ENCODE measurements at regions not wholly inside any gene's neighbourhood (a gene's known extent, or its start where the extent isn't known, plus 50 kb on each side); places are given as distances from the start of the nearest gene placed in this dataset.

DNA sequence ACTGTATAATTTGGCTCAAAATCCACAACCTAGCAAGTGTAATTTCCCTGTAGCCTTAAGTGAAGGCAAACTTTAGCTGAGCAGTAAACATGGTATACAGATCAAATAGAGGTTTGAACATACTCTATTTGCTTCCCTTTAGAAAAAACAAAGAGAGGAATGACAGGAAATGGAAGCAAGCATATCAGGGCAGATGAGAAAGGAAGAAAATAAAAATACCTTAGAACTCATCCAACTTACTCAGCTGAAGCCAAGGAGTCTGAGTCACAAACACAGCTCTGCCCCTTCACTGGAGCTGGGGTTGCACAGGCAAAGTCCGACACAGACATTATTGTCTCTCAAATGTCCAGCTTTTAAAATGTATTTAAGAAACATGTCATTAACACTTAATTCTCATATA lies 379.9 kb upstream of the IRAK1BP1 start:
- Histone ChIP-seq H3K4me1 (ENCODE audit: control insufficient read depth, insufficient read depth, low read length) (no peaks in the 10 kb centered on the region), H3K9me3 (replicated peaks; ENCODE audit: control insufficient read depth, low read depth, low read length) (no peaks in the 10 kb centered on the region), H3K27ac (ENCODE audit: low read length) (no peak overlapping the region), H3K36me3 (ENCODE audit: control insufficient read depth, insufficient read depth, low read length) (no peaks in the 10 kb centered on the region), H3K27me3 (ENCODE audit: control insufficient read depth, insufficient read depth, low read length) (no peaks in the 10 kb centered on the region), H3K4me3 (ENCODE audit: low read length) (no peak overlapping the region)
- no CpG with 5 or more reads among the region's 1 CpG for WGBS (ENCODE audit: insufficient coverage)
- DNase-seq = no peak

DNA sequence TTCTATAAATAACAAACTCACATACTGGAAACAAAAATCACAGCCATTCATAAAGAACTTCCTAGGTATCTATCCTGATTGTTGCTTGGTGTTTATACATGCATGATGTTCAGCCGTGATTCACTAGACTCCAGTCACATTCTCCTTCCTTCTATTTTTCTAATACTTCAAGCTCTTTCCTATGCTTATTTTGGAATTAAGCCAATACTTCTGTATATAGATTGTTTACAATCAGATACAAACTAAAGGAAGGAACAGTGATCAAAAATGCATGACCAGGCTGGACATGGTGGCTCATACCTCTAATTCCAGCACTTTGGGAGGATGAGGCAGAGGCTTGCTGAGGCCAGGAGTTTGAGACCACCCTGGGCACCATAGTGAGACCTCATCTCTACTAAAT lies 377.5 kb upstream of the IRAK1BP1 start:
- no peaks in the 10 kb centered on the region for H3K27me3 ChIP-seq (ENCODE audit: control insufficient read depth, insufficient read depth, low read length)
- no peaks in the 10 kb centered on the region for H3K9me3 ChIP-seq (replicated peaks; ENCODE audit: control insufficient read depth, low read depth, low read length)
- no CpG with 5 or more reads among the region's 1 CpG for WGBS (ENCODE audit: insufficient coverage)
- no peak overlapping the region for H3K4me3 ChIP-seq (ENCODE audit: low read length)
- H3K4me1 ChIP-seq (ENCODE audit: control insufficient read depth, insufficient read depth, low read length) = no peaks in the 10 kb centered on the region
- no peak for DNase-seq
- no peaks in the 10 kb centered on the region for H3K36me3 ChIP-seq (ENCODE audit: control insufficient read depth, insufficient read depth, low read length)
- no peak overlapping the region for H3K27ac ChIP-seq (ENCODE audit: low read length)

DNA sequence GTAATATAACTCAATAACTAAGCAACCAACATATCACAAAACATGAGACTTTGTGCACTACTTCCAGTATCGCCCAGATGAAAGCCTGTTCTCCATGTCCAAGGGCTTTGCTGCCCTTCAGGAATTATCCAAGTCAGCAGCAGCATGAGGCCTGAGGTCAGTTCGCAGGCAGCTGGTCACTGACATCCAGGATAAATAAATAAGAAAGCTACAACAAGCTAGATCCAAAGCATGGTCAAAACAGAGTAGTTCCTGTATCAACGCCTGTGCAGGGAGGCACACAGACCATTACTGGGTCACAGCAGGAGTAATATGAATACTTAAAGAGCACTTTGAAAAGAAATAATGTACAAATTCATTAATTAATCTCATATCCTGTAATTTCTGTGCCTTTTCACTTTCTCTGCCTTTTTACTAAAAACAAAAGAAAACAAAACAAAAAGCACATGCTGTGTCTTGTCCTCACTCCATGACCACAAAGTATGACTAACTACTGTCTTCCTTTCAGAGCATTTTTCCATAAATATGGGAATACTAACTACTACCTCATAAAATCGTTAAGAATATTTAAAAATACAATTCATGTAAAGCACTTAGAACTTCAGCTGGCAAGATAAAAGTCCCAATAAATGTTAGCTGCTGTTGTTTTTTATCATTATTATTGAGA lies 374.9 kb upstream of the IRAK1BP1 start:
- Histone ChIP-seq H3K36me3 (ENCODE audit: control insufficient read depth, insufficient read depth, low read length) (no peaks in the 10 kb centered on the region), H3K27me3 (ENCODE audit: control insufficient read depth, insufficient read depth, low read length) (no peaks in the 10 kb centered on the region), H3K4me1 (ENCODE audit: control insufficient read depth, insufficient read depth, low read length) (no peaks in the 10 kb centered on the region), H3K27ac (ENCODE audit: low read length) (no peak overlapping the region), H3K4me3 (ENCODE audit: low read length) (no peak overlapping the region), H3K9me3 (replicated peaks; ENCODE audit: control insufficient read depth, low read depth, low read length) (no peaks in the 10 kb centered on the region)
- 44% methylated on average over 2 of the region's 4 CpGs for WGBS (ENCODE audit: insufficient coverage)
- no peak for DNase-seq

DNA sequence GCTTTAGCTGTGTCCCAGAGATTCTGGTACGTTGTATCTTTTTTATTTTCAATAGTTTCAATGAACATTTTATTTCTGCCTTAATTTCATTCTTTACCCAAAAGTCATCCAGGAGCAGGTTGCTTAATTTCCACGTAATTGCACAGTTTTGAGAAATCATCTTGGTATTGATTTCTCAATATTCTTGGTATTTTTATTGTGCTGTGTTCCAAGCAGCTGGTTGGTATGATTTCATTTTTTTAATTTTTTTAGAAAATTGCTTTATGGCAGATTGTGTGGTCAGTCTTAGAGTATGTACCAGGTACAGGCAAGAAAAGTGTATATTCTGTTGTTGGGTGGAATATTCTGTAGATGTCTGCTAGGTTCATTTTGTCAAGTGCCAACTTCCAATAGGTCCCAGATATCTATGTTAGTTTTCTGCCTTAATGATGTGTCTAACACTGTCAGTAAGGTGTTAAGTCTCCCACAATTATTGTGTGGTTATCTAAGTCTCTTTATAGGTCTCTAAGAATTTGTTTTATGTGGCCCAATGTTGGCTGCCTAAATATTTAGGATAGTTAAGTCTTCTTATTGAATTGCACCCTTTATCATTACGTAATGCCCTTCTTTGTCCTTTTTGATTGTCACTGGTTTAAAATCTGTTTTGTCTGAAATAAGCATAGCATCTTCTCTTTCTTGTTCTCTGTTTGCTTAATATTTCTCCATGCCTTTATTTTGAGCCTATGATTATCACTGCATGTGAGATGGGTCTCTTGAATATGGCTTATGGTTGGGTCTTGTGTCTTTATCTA lies 366.9 kb upstream of the IRAK1BP1 start:
- no peak overlapping the region for H3K4me3 ChIP-seq (ENCODE audit: low read length)
- no peak for DNase-seq
- no CpG with 5 or more reads among the region's 3 CpGs for WGBS (ENCODE audit: insufficient coverage)
- H3K4me1 ChIP-seq (ENCODE audit: control insufficient read depth, insufficient read depth, low read length) = no peaks in the 10 kb centered on the region
- H3K9me3 ChIP-seq (replicated peaks; ENCODE audit: control insufficient read depth, low read depth, low read length) = peaks cover 2% of the 10 kb centered on the region
- no peaks in the 10 kb centered on the region for H3K27me3 ChIP-seq (ENCODE audit: control insufficient read depth, insufficient read depth, low read length)
- no peaks in the 10 kb centered on the region for H3K36me3 ChIP-seq (ENCODE audit: control insufficient read depth, insufficient read depth, low read length)
- H3K27ac ChIP-seq (ENCODE audit: low read length) = no peak overlapping the region

DNA sequence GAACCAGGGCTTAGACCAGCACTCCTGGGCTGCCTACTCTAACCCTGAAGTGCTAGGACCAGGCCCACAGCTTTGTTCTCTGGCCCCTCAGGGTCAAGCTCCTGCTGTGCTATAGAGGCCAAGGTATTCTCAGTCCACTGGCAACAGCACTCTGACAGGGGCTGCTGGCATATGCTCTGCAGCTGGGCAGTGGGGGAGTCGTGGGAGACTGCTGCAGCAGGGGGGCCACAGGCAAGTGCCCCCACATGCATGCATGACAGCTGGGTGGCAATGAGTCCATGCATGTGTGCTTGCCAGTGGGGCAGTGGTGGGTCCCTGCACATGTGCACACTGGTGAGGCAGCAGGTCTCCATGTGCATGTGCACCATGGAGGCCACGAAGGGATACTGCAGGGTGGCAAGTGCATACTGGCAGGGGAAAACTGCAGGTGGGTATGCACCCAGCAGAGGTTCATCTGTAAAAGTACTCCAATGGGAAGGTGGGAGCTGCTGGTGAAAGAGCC lies 364.9 kb upstream of the IRAK1BP1 start:
- Histone ChIP-seq H3K4me1 (ENCODE audit: control insufficient read depth, insufficient read depth, low read length) (no peaks in the 10 kb centered on the region), H3K4me3 (ENCODE audit: low read length) (no peak overlapping the region), H3K9me3 (replicated peaks; ENCODE audit: control insufficient read depth, low read depth, low read length) (peaks cover 2% of the 10 kb centered on the region), H3K36me3 (ENCODE audit: control insufficient read depth, insufficient read depth, low read length) (no peaks in the 10 kb centered on the region), H3K27ac (ENCODE audit: low read length) (no peak overlapping the region), H3K27me3 (ENCODE audit: control insufficient read depth, insufficient read depth, low read length) (no peaks in the 10 kb centered on the region)
- no peak for DNase-seq
- 70% methylated on average over 2 of the region's 2 CpGs for WGBS (ENCODE audit: insufficient coverage)

DNA sequence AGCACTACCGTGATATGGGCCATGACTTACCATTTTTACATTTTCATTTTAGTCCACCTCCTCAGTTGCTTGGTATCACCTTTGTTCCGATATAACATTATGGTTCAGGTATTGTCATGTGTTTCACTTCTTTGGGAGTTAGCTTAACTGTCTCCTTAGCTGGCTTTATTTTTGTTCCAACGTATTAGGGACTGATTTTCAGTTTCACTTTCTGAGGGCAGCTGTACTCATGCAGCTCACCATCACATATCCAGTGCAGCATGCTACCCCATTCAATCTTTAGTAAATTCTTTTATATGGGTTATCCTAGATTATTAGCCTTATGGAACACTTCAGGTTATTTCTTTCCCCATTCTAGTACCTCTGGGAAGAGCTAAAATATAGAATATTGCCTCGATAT lies 362.2 kb upstream of the IRAK1BP1 start:
- Histone ChIP-seq H3K36me3 (ENCODE audit: control insufficient read depth, insufficient read depth, low read length) (no peaks in the 10 kb centered on the region), H3K27ac (ENCODE audit: low read length) (no peak overlapping the region), H3K4me1 (ENCODE audit: control insufficient read depth, insufficient read depth, low read length) (no peaks in the 10 kb centered on the region), H3K4me3 (ENCODE audit: low read length) (no peak overlapping the region), H3K27me3 (ENCODE audit: control insufficient read depth, insufficient read depth, low read length) (no peaks in the 10 kb centered on the region), H3K9me3 (replicated peaks; ENCODE audit: control insufficient read depth, low read depth, low read length) (peaks cover 2% of the 10 kb centered on the region)
- no peak for DNase-seq
- WGBS (ENCODE audit: insufficient coverage) = no CpG with 5 or more reads among the region's 4 CpGs

DNA sequence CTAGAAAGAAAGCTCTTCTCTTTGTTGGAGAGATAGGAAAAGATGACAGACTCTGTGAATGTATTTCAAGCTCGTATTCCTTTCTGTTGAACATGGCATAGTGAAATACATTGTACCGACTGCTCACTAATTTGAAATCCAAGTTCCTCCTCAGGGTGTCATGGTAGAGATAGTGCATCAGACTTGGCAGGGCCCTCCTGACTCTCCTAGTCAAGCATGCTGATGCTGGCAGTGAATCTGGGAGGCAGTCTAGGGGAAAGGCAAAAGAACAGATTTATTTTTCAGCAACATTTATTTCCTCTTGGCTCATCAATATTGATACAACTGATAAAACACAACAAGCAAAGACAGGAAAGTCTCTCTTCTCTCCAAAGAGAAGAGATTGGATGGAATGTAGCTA lies 356.3 kb upstream of the IRAK1BP1 start:
- Histone ChIP-seq H3K9me3 (replicated peaks; ENCODE audit: control insufficient read depth, low read depth, low read length) (no peaks in the 10 kb centered on the region), H3K27me3 (ENCODE audit: control insufficient read depth, insufficient read depth, low read length) (no peaks in the 10 kb centered on the region), H3K4me1 (ENCODE audit: control insufficient read depth, insufficient read depth, low read length) (no peaks in the 10 kb centered on the region), H3K27ac (ENCODE audit: low read length) (no peak overlapping the region), H3K4me3 (ENCODE audit: low read length) (no peak overlapping the region), H3K36me3 (ENCODE audit: control insufficient read depth, insufficient read depth, low read length) (no peaks in the 10 kb centered on the region)
- no CpG with 5 or more reads among the region's 2 CpGs for WGBS (ENCODE audit: insufficient coverage)
- DNase-seq = peak; percentile 17

DNA sequence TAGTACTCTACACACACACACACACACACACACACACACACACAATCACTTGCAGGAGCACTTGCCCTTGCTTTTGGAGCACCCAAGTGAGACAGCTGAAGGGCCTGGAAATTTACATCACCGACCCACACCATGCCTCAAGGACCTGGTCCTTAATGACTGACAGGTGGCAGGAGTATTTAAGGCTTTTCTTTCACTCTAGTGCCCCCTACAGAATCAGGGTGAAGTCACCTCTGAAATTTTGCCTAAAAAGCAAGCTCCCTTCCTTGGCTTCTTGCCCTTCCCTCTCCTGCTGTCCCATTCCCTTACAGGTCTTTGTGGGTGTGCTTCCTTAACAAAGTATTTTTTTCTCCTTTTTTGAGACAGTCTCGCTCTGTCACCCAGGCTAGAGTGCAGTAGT lies 353.5 kb upstream of the IRAK1BP1 start:
- 20% methylated on average over 1 of the region's 2 CpGs for WGBS (ENCODE audit: insufficient coverage)
- Histone ChIP-seq H3K27me3 (ENCODE audit: control insufficient read depth, insufficient read depth, low read length) (no peaks in the 10 kb centered on the region), H3K27ac (ENCODE audit: low read length) (no peak overlapping the region), H3K36me3 (ENCODE audit: control insufficient read depth, insufficient read depth, low read length) (no peaks in the 10 kb centered on the region), H3K9me3 (replicated peaks; ENCODE audit: control insufficient read depth, low read depth, low read length) (no peaks in the 10 kb centered on the region), H3K4me1 (ENCODE audit: control insufficient read depth, insufficient read depth, low read length) (no peaks in the 10 kb centered on the region), H3K4me3 (ENCODE audit: low read length) (no peak overlapping the region)
- no peak for DNase-seq

DNA sequence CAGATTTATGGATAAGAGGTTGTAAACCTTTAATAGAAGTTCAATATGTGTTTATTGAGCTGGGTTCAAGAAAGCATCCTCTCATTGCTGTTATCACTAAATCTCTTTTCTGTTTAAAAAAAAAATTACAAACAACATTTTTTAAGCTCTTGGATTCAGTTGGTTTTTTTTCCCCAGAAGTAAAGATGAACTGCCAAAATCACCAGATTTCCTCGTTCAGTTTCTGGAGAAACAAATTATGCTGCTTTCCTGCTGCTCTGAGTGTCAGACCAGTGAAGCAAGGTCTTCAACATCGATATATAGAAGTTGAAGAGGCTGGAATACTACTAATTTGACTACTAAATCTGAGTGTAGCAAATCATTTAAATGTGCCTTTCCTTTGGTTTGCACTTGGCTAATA lies 352.1 kb upstream of the IRAK1BP1 start:
- H3K36me3 ChIP-seq (ENCODE audit: control insufficient read depth, insufficient read depth, low read length) = no peaks in the 10 kb centered on the region
- no peaks in the 10 kb centered on the region for H3K4me1 ChIP-seq (ENCODE audit: control insufficient read depth, insufficient read depth, low read length)
- WGBS (ENCODE audit: insufficient coverage) = no CpG with 5 or more reads among the region's 2 CpGs
- no peaks in the 10 kb centered on the region for H3K9me3 ChIP-seq (replicated peaks; ENCODE audit: control insufficient read depth, low read depth, low read length)
- no peak for DNase-seq
- no peaks in the 10 kb centered on the region for H3K27me3 ChIP-seq (ENCODE audit: control insufficient read depth, insufficient read depth, low read length)
- no peak overlapping the region for H3K27ac ChIP-seq (ENCODE audit: low read length)
- no peak overlapping the region for H3K4me3 ChIP-seq (ENCODE audit: low read length)

DNA sequence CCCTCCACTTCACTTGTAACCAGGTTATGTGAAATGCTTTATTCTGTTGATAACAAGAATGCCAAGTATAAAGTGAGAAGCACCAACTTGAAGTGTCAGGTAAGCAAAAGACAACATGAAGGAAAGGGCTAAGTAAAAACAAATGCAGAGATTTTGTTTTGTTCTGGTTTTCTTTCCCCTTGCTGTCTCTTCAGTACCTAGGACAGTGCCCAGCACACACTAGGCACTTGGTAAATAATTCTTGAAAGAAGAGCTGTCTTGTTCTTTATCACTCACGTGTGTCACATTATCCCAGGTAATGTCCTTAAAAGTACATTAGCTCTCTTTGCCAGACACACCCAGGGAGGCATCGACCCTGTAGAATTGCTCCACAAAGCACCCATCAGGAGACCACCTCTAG lies 350.0 kb upstream of the IRAK1BP1 start:
- H3K9me3 ChIP-seq (replicated peaks; ENCODE audit: control insufficient read depth, low read depth, low read length) = peaks cover 3% of the 10 kb centered on the region
- no peak for DNase-seq
- 71% methylated on average over 2 of the region's 2 CpGs for WGBS (ENCODE audit: insufficient coverage)
- no peaks in the 10 kb centered on the region for H3K36me3 ChIP-seq (ENCODE audit: control insufficient read depth, insufficient read depth, low read length)
- no peaks in the 10 kb centered on the region for H3K27me3 ChIP-seq (ENCODE audit: control insufficient read depth, insufficient read depth, low read length)
- no peaks in the 10 kb centered on the region for H3K4me1 ChIP-seq (ENCODE audit: control insufficient read depth, insufficient read depth, low read length)
- no peak overlapping the region for H3K4me3 ChIP-seq (ENCODE audit: low read length)
- H3K27ac ChIP-seq (ENCODE audit: low read length) = no peak overlapping the region
